Activated T-cell treated with anti-CD3 and anti-CD28 coated beads for 4 hours (primary cell): ENCODE measurements at regions not wholly inside any gene's neighbourhood (a gene's known extent, or its start where the extent isn't known, plus 50 kb on each side); places are given as distances from the start of the nearest gene placed in this dataset.
A peak's percentile ranks its signal among the peaks of the same experiment; 100 is the strongest.
"Not testable (repeated sequence)": the region's sequence is repeated elsewhere in the genome, so short reads cannot be mapped to it uniquely, and the experiment has no call there.

ENCODE experiments used
- DNase-seq: peaks from one replicate; pipeline ENCODE4 v3.0.0-alpha.2; 2020

GRCh38 chr6:111925296-111925695 lies 52.0 kb upstream of the FYN start:
- peak; percentile 5 for DNase-seq

GRCh38 chr6:111926731-111927302 lies 53.6 kb upstream of the FYN start:
- DNase-seq, result no peak

GRCh38 chr6:111927321-111927720 lies 54.1 kb upstream of the FYN start:
- DNase-seq, result no peak

GRCh38 chr6:111928139-111928538 lies 54.9 kb upstream of the FYN start:
- no peak for DNase-seq

- DNase-seq, result not testable (repeated sequence)
Measured at GRCh38 chr6:111934611-111935010, 61.4 kb upstream of the FYN start.

- no peak for DNase-seq
Measured at GRCh38 chr6:111936718-111937117, 63.5 kb upstream of the FYN start.

- no peak for DNase-seq
Measured at GRCh38 chr6:111938710-111939109, 65.5 kb upstream of the FYN start.

GRCh38 chr6:111939902-111940301 lies 66.7 kb upstream of the FYN start:
- DNase-seq, result no peak

- no peak for DNase-seq
Measured at GRCh38 chr6:111940801-111941200, 67.5 kb upstream of the FYN start.

- no peak for DNase-seq
Measured at GRCh38 chr6:111941686-111942330, 68.6 kb upstream of the FYN start.

- DNase-seq, result no peak
Measured at GRCh38 chr6:111942561-111942960, 69.3 kb upstream of the FYN start.

GRCh38 chr6:111943266-111943665 lies 70.0 kb upstream of the FYN start:
- no peak for DNase-seq

- no peak for DNase-seq
Measured at GRCh38 chr6:111943726-111944125, 70.5 kb upstream of the FYN start.

GRCh38 chr6:111944541-111944940 lies 71.3 kb upstream of the FYN start:
- DNase-seq, result no peak

- no peak for DNase-seq
Measured at GRCh38 chr6:111949546-111949945, 76.3 kb upstream of the FYN start.

GRCh38 chr6:111949984-111950383 lies 76.7 kb upstream of the FYN start:
- not testable (repeated sequence) for DNase-seq

- DNase-seq, result no peak
Measured at GRCh38 chr6:111950661-111951496, 77.6 kb upstream of the FYN start.

GRCh38 chr6:111951497-111952085 lies 78.3 kb upstream of the FYN start:
- no peak for DNase-seq

GRCh38 chr6:111952274-111952673 lies 79.0 kb upstream of the FYN start:
- no peak for DNase-seq

GRCh38 chr6:111952821-111953540 lies 79.7 kb upstream of the FYN start:
- no peak for DNase-seq

GRCh38 chr6:111956098-111956497 lies 82.8 kb upstream of the FYN start:
- DNase-seq, result no peak

GRCh38 chr6:111957623-111958315 lies 84.5 kb upstream of the FYN start:
- DNase-seq, result no peak
